ENCODE measurements at regions not wholly inside any gene's neighbourhood (a gene's known extent, or its start where the extent isn't known, plus 50 kb on each side); places are given as distances from the start of the nearest gene placed in this dataset.

DNA sequence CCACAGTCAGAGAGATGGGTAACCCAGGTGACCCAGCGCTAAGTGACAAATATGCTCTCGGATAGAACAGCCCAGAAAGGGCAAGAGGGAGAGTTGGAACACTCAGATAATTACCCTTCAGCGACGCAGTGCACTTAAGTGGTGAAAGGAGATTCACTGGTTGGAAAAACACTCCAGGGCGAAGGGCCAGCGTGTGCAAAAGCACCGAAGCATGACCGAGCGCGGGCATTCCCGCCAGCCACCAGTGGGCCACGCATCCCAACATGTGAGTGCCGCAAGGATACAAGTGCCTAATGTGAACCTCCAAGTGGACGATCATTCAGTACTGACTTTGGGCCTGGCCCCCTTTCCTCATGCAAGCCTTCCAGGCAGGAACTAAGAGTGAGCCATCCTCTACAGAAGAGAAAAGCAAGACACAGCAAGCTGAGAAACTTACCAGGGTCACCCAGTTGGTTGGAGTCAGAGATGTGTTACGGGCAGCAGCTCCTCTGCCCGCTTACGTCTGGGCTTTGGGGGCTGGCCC is 258.4 kb downstream of the C16orf95 start:
- no peak for DNase-seq

DNA sequence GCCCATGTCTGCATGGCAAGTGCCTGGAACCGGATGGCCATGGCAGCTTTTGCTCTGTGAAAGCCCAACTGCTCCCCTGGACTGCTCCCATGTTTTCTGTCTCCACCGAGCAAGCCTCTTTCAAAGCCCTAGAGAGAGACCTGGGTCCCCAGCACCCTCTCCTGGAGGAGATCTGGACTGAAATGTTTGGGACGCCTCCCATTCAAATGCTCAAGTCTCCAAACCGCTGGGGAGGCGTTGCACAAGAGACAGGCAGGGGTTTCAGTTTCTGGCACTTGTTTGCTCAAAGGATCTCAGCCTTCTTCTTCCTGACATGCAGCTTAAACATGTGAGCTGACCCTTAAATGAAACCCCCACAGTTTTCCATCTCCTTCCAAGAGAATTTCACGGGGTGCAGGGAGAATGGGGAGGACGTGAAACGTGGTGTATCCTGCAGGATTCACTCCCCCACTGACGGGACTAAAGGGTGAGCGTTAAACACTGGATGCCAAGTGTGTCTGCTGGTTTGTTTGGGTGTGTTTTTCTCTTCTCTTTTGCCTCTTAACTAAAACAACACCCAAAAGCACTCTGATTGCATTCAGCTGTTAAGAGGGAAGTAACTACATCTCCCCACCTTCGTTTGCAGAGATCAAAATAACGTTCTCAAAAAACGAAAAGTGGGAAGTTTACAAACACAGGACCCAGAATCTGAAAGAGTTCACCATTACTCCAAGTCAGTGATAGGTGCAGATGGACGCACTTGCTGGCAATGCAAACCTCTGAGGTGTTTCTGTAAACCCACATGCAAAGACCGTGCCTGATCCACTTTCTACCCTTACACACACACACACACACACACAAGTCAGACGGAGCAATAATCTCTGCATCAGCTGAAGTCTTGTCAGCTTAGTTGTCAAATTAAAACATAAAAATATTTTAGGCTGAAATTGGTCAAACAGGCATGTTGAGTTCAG is 256.9 kb downstream of the C16orf95 start:
- no peak for DNase-seq

DNA sequence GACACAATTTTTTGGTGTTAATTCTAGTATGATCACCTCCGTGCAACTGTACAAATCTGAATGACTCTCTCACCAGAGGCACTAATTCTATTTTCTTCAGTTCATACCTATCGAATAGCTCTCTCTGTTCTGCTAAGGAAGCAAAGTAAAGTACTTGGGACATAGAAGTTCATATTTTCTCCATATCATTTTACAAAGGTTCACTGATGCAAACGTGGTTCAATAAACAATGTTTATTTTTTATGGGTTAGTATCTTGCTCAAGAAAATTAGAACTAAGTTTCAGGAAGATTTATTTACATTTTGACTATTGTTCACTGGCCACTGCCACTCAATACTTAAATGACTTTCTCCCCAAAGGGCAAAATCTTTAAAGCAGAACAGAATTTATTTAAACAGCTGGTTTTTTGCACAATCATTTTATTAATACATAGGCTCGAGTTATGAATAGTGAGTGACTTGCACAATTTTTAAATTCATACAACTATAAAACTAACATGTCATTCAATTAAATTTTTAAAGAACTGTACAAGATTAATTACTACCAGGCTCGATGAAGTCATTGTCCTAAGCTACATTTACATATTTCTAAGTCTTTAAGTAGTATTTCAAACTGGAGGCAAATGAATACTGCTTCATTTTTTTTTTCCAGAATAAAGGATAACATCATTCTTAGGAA is 255.8 kb downstream of the C16orf95 start:
- no peak for DNase-seq

DNA sequence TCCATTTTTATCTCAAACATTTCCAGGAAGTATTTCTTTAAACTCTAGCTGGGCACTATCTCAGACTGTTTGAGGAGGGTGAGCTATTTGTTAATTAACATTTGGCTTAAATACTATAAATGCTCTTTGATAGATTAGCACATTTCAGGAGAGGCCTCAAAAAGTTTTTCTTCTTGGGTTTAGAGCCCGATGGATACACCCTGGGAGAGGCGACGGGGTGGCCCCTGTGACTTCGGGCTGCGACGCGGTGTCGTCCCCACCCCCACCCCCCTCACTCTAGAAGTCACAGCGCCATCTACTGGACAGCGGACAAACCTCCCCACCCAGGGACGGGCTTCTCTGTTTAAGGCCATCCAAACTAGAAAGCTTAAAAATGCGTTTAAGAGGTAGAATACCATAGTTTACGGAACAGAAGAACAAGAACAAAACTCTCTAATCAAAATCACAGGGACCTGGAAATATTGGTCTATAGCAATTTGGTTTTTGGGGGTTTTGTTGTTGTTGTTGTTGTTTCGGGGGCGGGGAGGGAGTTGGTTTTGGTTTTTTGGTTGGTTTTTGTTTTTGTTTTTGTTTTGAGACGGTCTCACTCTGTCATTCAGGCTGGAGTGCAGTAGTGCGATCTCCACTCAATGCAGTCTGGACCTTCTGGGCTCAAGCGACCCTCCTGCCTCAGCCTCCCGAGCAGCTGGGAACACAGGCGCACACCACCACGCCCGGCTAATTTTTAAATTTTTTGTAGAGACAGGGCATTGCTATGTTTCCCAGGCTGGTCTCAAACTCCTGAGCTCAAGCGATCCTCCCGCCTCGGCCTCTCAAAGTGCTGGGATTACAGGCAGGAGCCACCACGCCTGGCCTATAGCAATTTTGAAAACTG is 254.4 kb downstream of the C16orf95 start:
- DNase-seq = no peak

DNA sequence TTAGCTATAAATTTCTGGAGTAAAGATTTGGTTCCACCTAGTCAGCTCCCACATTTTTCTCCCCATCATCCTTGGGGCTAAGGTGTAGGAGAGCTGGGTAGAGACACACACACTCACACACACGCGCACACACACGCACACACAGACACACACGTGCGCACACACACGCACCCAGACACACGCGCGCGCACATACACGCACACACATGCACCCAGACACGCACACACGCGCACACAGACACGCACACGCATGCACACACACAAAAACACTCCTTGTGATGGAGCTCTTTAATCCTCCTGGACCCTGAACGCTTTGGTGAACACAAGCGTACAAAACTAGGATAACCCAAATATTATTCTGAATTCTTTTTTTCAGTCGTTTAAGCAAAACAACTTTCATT is 253.6 kb downstream of the C16orf95 start:
- no peak for DNase-seq

DNA sequence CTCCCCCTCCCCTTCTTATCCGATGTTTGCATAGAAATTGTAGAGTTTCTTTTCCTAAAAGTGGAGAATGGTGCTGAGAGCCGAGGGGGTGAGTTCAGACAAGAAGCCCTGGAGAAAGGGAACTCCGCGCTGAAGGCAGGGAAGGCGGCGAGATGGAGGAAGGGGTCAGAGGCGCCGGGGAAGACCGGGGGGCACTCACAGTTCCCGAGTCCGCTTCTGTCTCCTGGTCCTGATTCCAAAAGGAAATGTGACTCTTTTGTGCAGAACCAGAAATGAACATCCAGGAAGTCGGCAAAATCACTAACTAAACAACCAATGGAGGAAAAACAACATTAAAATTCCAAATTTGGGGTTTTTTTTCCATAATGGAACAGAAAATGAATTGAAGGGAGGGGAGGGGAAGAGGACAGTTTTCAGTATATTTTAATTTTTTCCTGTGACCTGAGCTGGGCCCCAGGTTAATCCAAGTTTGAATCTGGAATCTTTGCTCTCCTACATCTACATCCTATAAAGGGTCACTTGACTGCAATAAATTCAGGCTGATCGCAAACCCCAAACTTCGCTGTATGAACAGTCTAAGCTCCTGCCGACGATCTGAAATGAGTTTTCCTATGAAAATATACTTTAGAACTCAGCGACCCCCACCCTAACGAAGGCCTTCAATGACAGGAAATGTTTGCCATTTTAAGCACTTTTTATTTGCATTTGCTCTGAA is 252.3 kb downstream of the C16orf95 start:
- no peak for DNase-seq

DNA sequence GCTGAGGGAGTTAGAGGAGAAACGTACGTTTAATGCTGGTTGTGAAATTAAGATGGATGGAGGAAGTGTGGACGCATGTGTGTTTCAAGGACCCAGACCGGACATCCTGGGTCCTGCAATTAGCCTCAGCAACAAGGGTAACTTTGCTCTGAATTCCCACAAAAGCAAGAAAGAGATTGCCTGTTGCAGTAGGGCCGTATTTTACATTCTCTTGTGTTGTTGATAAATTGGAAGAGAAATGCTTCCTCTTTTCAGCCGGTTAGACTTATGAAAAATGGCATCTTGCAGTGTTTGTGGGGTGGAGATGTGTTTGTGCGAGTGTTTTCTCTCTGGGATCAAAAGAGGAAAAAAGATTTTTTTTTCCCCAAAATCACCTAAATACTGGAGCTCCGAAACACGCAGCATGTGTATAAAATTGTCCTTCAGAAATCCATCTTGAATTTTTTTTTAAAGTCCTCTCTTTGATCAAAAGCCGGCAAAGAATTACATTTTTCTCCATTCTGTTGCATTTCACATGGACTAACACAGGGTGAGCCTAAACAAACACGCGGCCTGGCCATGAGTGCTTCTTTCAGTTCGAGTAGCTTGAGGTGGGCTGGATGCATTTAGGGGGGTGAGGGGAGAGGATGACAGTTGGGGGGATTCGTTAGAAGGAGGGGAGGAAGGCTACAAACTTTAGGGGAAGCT is 251.6 kb downstream of the C16orf95 start:
- DNase-seq = no peak

DNA sequence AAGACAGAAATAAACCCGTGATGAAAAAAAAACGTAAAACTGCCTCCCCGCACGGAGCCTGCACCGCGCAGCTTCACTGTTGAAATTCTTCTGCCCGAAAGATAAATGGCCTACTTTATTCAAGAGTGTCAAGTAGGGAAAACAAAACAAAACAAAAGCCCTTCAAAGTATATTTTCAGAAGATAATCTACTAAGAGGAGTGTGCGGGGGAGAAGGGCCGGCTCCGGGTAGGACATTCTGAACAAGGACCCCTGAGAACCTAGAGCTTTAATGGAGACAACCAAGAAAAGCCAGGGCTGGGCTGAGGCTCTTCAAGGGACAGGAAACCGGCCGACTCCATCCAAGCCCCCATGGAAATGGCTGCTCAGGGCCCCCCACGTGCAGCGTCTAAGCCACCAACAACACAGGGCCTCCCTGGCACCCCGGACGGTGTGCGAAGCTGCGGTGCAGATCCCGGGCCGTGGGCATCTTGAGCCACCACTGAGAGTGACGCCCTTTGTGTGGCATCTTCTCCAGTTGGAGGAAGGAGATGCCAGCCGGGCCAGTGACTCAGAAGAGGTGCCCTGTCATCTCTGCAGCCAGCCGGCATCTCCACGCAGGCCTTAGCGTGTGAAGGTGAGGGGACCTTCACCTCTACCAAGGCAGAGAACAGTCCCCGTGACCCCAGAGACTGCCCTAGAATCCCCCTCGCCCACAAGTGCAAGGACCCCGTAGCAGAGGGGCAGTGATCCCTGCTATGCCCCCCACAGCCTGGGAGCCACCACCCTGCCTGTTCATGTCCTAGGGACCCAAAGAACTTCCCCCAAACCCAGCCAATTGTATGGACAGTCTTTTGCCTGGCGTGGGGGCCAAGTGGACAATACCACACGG is 250.8 kb downstream of the C16orf95 start:
- DNase-seq = no peak

DNA sequence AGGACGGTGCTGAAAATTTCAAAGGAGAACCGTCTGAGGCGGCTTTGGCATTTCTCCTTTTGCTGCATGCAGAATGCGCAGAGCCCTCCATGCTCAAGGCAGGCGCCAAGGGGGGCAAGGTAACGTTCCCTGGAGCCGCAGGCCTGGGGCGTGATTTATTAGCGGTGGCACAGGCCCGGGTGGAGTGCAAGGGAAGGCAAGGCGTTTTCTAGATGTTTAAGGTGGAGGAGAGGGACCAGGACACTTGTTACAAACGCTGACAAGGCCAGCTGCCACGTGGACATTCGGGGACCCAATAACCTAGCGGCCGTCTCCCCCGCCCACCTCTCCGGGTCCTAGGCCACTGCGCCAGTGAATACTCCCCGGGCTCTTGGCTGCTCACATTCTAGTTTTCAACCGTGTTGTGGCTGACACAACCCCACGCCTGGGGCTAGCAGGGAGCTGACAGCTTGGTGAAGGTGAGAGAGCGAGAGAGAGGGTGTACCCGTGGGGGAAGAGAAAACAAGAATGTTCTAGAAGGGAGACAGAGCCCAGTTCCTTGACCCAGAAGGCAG is 250.1 kb downstream of the C16orf95 start:
- DNase-seq = no peak

DNA sequence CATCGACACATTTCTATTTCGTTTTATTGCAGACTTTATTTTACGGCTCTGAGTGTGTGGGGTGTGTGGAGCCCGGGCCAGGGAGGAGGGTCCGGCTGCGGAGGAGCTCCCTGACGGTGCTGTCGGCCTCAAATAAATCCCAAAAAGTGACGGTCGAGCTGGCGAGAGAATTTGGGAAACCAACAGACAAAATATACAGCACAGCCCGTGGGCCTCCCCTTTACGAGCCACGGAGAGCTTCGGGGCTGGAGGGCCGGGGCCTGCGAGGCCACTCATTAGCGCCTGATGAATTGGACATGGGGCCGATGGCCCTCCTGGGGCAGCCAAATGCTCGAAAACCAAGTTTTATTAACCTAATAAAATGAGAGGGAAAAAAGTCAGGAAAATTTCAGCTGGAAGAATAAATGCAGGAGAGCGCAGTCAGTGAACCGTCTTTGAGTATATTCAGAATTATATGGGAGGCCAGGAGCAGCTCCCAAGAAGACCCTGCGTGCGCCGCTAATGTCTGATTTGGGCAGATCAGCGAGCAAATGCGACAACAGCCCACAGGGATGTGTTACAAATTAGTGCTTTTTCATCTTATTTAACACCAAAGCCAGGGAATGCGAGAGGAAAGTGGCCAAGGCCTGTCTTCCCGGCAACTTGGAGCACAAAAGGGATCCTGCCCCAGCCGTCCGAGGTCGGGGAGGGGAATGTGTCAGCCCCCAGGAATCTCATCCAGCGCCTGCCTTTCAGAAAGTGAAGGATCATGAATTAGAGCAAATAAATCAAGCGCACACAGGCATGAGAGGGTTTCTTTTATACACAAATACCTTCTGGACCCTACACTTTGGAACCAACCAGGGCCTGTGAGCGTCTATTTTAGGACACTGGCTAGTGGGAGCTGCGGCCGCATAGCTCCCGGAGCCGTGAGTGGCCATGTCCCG is 249.1 kb downstream of the C16orf95 start:
- no peak for DNase-seq

DNA sequence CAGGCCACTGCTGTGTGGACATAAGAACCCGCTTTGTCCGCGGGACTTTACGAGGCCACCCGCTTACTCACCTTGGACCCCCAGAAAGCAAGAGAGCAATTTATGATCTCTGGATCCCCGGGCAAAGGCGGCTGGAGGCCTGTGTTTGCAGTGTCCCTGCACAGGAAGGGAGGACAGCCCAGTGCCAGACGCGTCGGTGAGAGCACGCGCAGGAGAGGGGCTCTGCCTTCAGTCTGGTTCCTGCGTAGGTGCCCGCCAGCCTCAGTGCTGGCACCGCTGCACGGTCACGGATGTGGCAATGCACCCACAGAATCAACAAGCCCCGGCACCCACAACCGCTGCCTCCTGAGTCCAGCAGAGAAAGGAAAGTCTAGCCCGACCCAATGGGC is 248.4 kb downstream of the C16orf95 start:
- no peak for DNase-seq

DNA sequence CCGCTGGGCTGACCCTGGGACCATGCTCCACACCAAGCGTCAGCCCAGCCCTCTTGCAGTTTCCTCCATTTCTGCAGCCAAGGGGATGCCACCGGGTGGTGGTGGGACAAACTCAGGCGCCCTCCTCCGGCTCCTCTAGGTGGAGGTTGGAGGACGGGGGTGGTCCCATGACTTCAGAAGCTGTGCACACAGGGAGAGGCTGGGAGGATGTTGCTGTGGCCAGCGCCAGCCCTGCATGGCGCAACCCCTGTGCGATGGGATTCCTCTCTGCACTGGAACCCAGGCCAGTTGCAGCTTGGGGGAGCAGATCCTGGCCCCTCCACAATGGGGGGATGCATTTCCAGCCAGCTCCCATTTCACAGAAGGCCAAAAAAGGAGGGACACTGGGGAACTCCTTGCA is 246.5 kb downstream of the C16orf95 start:
- no peak for DNase-seq

DNA sequence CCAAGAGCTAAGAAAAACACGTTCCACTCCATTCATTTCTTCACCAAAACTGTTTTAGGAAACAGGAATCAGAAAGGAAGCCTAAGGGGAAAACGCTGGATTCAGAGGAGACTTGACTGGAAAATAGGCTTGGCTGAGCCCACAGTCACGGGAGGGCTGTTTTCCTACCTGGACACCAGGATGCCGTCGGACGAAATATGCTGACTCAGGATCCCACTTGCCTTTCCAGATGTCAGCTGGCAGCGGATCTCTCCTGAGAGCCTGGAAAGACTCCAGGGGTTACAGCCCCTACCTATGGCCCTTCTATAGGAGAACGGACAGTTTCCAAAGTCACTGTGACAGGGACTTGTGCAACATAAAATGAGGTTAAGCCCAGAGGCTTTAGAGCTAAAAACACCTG is 245.1 kb downstream of the C16orf95 start:
- no peak for DNase-seq

DNA sequence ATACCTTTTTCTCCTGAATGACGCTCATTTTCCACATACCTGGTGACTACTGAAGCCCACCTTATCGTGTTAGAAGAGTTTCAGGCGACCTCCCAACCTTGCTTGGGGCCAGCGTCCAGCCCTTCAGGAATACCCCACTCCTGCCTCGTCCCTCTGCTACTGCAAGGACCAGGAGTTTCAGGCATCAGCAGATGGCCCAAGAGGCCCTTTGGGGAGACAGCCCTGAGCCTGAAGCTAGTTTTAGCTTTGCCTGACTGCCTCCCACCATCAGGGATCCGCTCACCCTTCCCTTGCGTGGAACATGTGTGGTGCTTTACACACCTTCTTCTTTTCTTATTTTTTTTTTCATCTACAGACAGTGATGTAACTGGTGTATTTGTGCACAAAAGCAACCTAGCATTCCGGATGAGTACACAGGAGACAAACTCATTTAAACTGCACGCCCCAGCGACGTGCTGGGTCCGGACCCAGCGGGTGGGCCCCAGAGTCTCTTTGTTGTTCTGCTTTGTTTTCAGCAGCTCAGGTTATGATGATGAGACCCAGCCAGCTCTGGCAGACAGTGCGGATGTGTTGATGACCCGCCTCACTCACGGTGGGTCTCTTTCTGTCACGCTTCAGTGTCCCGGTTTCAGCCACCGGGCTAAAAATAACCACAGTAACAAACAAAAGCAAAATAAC is 242.4 kb downstream of the C16orf95 start:
- no peak for DNase-seq

DNA sequence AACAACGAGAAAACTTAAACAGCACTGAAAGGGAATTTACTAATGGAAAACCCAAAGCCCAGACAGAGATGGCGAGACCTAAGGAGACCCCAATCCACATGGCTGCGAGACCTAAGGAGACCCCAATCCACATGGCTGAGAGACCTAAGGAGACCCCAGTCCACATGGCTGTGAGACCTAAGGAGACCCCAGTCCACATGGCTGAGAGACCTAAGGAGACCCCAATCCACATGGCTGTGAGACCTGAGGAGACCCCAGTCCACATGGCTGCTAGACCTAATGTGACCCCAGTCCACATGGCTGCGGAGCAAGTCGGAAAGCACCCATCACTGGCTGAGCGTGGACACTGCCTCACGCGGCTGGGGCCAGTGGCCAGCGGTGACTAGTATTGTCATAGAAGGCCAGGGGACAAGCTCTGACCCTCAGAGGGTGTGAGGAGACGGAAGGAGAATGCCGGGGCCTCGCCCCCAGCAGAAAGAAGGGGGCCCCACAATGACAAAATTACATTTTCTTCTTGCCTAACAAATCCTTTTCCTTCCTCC is 241.8 kb downstream of the C16orf95 start:
- DNase-seq = no peak

DNA sequence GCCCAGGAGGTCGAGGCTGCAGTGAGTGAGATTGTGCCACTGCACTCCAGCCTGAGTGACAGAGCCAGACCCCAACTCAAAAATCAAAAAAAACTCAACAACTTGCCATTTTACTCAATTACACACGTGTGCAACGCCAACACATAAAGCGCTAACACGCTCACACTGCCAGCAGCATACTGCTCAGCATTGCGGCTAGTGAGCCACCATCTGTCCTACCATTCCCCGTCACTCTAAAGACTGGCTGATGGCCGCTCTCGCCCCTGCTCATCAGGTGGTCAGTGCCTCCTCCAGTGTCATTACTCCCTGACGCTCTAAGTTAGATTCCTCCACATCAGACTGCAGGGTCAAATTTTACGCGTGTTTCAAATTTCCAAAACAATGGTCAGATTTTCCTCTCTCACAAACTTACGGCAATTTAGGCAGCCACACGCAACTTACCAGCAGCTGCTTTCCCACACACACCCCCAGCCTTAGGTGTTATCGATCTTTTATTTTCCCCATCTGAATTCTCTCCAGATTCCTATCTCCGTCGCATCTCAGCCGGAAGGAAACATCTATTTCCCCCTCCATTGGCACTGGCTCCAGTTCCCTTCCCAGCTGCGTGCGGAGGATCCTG is 240.8 kb downstream of the C16orf95 start:
- DNase-seq = no peak

DNA sequence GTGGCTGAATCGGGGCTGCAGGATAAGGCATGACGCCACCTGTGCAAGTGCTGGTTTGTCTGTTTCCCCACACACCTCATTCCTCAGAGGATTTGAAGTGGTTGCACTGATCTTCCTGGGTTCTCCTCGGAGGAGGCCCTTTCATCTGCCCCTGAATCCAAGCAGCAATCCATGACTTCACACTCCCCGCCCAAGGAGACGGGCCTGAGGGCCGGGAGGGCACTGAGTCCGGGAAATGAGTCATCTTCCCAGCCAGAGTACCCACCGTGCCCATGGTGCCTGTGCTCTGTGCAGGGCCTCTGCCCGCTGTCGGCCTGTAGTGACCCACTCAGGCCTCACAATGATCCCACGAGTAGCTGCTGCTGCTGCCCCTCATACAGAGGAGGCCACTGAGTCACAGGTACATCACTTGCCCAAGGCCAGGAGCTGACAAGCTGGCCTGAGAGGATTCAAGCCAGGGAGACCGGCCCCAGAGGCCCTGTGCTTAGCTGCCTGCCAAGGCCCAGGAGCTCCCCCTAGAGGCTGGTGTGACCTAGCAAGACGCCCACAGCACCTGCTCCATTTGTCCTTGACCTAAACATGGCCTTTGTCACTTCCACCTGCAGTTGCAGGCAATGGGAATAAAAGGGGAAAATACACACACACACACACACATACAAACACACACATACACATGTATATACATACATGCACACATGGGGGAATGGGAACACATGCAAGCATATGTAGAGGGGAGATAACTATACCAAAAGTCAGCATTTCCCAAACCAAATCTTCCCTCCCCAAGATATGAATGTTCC is 240.0 kb downstream of the C16orf95 start:
- DNase-seq = no peak
